ENCODE measurements at regions not wholly inside any gene's neighbourhood (a gene's known extent, or its start where the extent isn't known, plus 50 kb on each side); places are given as distances from the start of the nearest gene placed in this dataset.

DNA sequence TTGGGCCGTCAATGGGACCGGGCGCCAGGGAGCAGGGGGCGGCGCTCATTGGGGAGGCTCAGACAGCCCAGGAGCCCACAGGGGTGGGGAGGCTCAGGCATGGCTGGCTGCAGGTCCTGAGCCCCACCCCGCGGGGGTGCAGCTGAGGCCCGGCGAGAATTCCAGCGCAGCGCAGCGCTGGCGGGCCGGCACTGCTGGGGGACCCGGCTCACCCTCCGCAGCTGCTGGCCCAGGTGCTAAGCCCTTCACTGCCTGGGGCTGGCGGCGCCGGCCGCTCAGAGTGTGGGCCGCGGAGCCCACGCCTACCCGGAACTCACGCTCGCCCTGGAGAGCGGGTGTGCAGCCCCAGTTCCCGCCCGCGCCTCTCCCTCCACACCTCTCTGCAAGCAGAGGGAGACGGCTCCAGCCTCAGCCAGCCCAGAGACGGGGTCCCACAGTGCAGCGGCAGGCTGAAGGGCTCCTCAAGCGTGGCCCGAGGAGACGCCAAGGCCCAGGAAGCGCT lies 1227.4 kb downstream of the PCDH17 start:
- no peaks in the 10 kb centered on the region for H3K27me3 Mint-ChIP-seq
- ChIA-PET POLR2A (no interaction called here), CTCF (no interaction called here)

DNA sequence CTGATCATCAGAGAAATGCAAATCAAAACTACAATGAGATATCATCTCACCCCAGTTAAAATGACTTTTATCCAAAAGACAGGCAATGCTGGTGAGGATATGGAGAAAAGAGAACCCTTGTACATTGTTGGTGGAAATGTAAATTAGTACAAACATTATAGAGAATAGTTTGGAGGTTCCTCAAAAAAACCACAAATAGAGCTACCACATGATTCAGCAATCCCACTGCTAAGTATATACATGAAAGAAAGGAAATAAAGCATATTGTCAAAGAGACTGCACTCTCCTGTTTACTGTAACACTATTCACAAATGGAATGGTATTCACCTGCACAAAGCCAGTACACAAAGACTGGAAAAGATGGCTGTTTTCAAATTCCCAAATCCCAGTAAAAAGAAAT lies 1233.7 kb downstream of the PCDH17 start:
- Histone ChIP-seq H3K4me3 (ENCODE audit: control extremely low read depth in 1 of 5, extremely low read depth in 1 of 5, insufficient read depth in 1 of 5, low read depth in 2 of 5, low read length in 4 of 5) (no peak overlapping the region), H2AFZ (ENCODE audit: insufficient read depth, low read depth, low read length, poor library complexity, severe bottlenecking) (no peak overlapping the region), H3K27me3 (replicated peaks in 1 of 4; ENCODE audit: control extremely low read depth in 1 of 4, control insufficient read depth in 3 of 4, insufficient read depth in 4 of 4, low read length in 3 of 4) (no peaks in the 10 kb centered on the region), H3K79me2 (ENCODE audit: control insufficient read depth, insufficient read depth, low read length) (no peaks in the 10 kb centered on the region), H3K27ac (ENCODE audit: low read length in 2 of 2) (no peak overlapping the region), H3K9me3 (ENCODE audit: control extremely low read depth in 1 of 3, control insufficient read depth in 2 of 3, insufficient read depth in 1 of 3, low read length in 2 of 3) (peaks cover 0 to 8% (median 0%) of the 10 kb centered on the region in 3 donors), H3K9ac (ENCODE audit: low read length) (no peak overlapping the region), H3K4me2 (replicated peaks; ENCODE audit: low read depth, low read length, poor library complexity, severe bottlenecking) (no peak overlapping the region), H3K4me1 (ENCODE audit: control insufficient read depth in 2 of 2, insufficient read depth in 2 of 2, low read length in 2 of 2) (no peaks in the 10 kb centered on the region), H3K36me3 (replicated peaks in 1 of 2; ENCODE audit: control extremely low read depth in 1 of 2, control insufficient read depth in 1 of 2, extremely low read depth in 1 of 2, insufficient read depth in 2 of 2, low read length in 1 of 2) (no peaks in the 10 kb centered on the region), H4K20me1 (ENCODE audit: control insufficient read depth, insufficient read depth, low read length, poor library complexity, severe bottlenecking) (no peaks in the 10 kb centered on the region)
- H3K27me3 Mint-ChIP-seq = no peaks in the 10 kb centered on the region
- ChIA-PET POLR2A (no interaction called here), CTCF (no interaction called here)
- intact Hi-C loops (cut with micrococcal nuclease) = no loop called here
- ATAC-seq (ENCODE audit: low read depth) = no peak
- no peak for TF ChIP-seq EZH2 (IDR thresholded peaks at IDR 0.05; ENCODE audit: borderline replicate concordance, insufficient read depth, low read depth, low read length, poor library complexity, severe bottlenecking)
- TF ChIP-seq, protein P1, sequence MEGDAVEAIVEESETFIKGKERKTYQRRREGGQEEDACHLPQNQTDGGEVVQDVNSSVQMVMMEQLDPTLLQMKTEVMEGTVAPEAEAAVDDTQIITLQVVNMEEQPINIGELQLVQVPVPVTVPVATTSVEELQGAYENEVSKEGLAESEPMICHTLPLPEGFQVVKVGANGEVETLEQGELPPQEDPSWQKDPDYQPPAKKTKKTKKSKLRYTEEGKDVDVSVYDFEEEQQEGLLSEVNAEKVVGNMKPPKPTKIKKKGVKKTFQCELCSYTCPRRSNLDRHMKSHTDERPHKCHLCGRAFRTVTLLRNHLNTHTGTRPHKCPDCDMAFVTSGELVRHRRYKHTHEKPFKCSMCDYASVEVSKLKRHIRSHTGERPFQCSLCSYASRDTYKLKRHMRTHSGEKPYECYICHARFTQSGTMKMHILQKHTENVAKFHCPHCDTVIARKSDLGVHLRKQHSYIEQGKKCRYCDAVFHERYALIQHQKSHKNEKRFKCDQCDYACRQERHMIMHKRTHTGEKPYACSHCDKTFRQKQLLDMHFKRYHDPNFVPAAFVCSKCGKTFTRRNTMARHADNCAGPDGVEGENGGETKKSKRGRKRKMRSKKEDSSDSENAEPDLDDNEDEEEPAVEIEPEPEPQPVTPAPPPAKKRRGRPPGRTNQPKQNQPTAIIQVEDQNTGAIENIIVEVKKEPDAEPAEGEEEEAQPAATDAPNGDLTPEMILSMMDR (IDR thresholded peaks at IDR 0.05) = no peak
- H3K9me3 Mint-ChIP-seq (ENCODE audit: insufficient read depth) = peaks cover 5% of the 10 kb centered on the region
- no peak for DNase-seq
- H3K4me3 Mint-ChIP-seq = no peak overlapping the region
- no peaks in the 10 kb centered on the region for H3K4me1 Mint-ChIP-seq
- H3K27ac Mint-ChIP-seq = no peak overlapping the region

More for the DNA sequence above, 1227.4 kb downstream of the PCDH17 start:
- Histone ChIP-seq H3K4me2 (replicated peaks; ENCODE audit: low read depth, low read length, poor library complexity, severe bottlenecking) (no peak overlapping the region), H3K9me3 (ENCODE audit: control extremely low read depth in 1 of 3, control insufficient read depth in 2 of 3, insufficient read depth in 1 of 3, low read length in 2 of 3) (peaks cover 0 to 34% (median 0%) of the 10 kb centered on the region in 3 donors), H3K36me3 (replicated peaks in 1 of 2; ENCODE audit: control extremely low read depth in 1 of 2, control insufficient read depth in 1 of 2, extremely low read depth in 1 of 2, insufficient read depth in 2 of 2, low read length in 1 of 2) (no peaks in the 10 kb centered on the region), H3K4me1 (ENCODE audit: control insufficient read depth in 2 of 2, insufficient read depth in 2 of 2, low read length in 2 of 2) (no peaks in the 10 kb centered on the region), H3K4me3 (ENCODE audit: control extremely low read depth in 1 of 5, extremely low read depth in 1 of 5, insufficient read depth in 1 of 5, low read depth in 2 of 5, low read length in 4 of 5) (no peak overlapping the region), H3K27ac (ENCODE audit: low read length in 2 of 2) (no peak overlapping the region), H3K9ac (ENCODE audit: low read length) (no peak overlapping the region), H2AFZ (ENCODE audit: insufficient read depth, low read depth, low read length, poor library complexity, severe bottlenecking) (no peak overlapping the region), H4K20me1 (ENCODE audit: control insufficient read depth, insufficient read depth, low read length, poor library complexity, severe bottlenecking) (no peaks in the 10 kb centered on the region), H3K79me2 (ENCODE audit: control insufficient read depth, insufficient read depth, low read length) (no peaks in the 10 kb centered on the region), H3K27me3 (replicated peaks in 1 of 4; ENCODE audit: control extremely low read depth in 1 of 4, control insufficient read depth in 3 of 4, insufficient read depth in 4 of 4, low read length in 3 of 4) (no peaks in the 10 kb centered on the region)
- no peak overlapping the region for H3K27ac Mint-ChIP-seq
- WGBS (ENCODE audit: insufficient coverage) = 99% methylated on average over 31 of the region's 37 CpGs
- intact Hi-C loops (cut with micrococcal nuclease) = no loop called here
- DNase-seq (no peak), ATAC-seq (ENCODE audit: low read depth) (no peak)
- no peaks in the 10 kb centered on the region for H3K4me1 Mint-ChIP-seq
- TF ChIP-seq, protein P1 (IDR thresholded peaks at IDR 0.05) = no peak
- no peak for TF ChIP-seq EZH2 (IDR thresholded peaks at IDR 0.05; ENCODE audit: borderline replicate concordance, insufficient read depth, low read depth, low read length, poor library complexity, severe bottlenecking)
- H3K9me3 Mint-ChIP-seq (ENCODE audit: insufficient read depth) = no peaks in the 10 kb centered on the region
- no peak overlapping the region for H3K4me3 Mint-ChIP-seq
